ENCODE measurements at regions not wholly inside any gene's neighbourhood (a gene's known extent, or its start where the extent isn't known, plus 50 kb on each side); places are given as distances from the start of the nearest gene placed in this dataset.
"Not testable (repeated sequence)": the region's sequence is repeated elsewhere in the genome, so short reads cannot be mapped to it uniquely, and the experiment has no call there.

DNA sequence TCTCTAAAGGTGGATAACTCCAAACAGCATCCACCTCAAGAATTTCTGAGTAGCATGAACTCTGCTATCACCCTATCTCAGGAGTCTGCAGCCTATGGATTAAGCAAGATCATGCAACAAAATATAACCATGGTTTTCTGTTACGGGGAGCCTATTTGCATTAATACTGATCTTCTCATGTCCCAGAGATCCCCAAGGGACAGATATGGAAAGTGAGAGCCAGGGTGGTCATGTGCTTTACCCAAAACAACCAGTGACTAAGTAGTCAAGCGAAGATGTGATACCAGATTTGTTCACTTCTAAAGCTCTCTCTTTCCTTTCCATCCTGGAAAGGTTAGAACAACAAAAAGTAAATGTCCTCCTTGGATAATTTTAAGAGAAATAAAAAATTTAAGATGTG lies 125.1 kb downstream of the PRRX1 start:
- FAIRE-seq: no peak
- no peak for DNase-seq (ENCODE audit: insufficient read length, low spot score)

- FAIRE-seq (no peak), DNase-seq (ENCODE audit: insufficient read length, low spot score) (no peak)
Measured at GRCh38 chr1:170790175-170790574, 126.2 kb downstream of the PRRX1 start.

DNA sequence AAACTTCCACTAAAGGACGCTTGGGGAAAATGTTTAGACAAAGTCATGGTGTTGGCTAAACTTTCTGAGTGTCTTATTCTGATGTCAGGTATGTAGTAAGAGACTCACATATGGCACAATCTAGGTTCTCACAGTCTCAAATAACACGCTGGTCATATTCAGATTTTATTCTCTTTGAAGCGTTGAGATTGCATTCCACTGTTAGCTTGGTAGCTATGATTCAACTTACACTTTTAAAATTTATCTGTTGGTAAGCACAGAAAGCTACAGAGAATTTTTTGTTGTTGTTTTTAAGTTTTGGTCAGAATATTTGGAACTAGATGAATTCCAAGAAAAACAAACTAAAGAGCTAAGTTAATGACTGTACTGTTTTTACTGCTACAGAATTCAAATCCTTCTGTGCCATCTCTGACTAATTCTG lies 126.7 kb downstream of the PRRX1 start:
- DNase-seq (ENCODE audit: insufficient read length, low spot score): no peak
- no peak for FAIRE-seq

DNA sequence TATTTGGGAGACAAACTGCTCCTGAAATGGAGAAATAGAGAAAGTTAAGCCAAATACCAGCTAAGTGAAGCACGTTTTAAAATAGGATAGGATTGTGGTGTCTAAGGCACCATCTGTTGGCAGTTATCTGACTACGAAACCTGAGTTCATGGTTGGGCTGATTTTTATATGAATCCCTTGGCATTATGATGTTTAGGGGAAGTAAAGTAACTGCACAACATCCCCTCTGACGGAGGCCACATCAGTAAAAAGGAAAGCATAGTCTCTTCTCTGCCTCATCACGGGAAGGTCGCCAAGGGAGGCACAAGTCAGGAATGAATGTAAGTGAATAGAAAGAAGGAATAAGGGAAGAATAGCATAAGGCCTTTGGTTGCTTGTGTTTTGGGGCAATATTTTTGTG lies 128.0 kb downstream of the PRRX1 start:
- FAIRE-seq (no peak), DNase-seq (ENCODE audit: insufficient read length, low spot score) (no peak)

DNA sequence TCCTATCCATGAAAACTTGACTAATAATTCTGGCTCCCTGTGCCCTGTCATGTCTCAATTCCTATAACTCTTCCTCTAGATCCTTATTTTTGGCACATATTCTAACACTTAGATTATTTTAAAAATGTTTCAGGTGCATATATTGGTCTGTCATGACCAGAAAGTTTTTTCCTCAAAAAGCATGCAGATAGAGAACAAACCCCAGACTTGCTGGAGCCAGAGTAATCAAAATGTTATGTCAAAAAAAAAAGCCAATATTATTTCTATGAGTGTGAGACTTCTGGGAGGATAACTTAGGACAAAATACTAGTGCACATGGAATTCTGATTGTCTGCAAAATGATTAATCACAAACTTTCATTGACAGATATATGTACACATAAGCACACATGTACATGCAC lies 135.1 kb upstream of the MROH9 start:
- no peak for DNase-seq (ENCODE audit: insufficient read length, low spot score)
- no peak for FAIRE-seq

- FAIRE-seq (no peak), DNase-seq (ENCODE audit: insufficient read length, low spot score) (no peak)
Measured at GRCh38 chr1:170800812-170801211, 134.5 kb upstream of the MROH9 start.

GRCh38 chr1:170803711-170804110 lies 131.6 kb upstream of the MROH9 start:
- no peak for FAIRE-seq
- DNase-seq (ENCODE audit: insufficient read length, low spot score): no peak

DNA sequence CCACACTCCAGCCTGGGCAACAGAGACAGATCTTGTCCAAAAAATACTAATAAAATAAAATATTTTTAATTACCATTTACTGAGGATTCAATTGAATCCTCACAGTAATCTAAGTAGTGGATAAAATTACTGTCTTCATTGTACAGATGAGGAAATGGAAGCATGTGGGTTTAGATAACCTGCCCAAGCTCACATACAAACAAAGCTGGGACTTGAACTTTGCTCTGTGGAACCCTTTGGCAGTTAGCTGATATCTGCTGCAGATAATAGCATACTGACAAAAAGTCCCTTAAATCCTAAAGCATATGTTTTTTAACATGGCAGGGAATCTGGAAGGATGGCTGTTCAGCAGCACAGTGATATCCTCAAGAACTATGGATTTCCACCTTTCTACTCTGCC lies 130.9 kb upstream of the MROH9 start:
- no peak for DNase-seq (ENCODE audit: insufficient read length, low spot score)
- FAIRE-seq: no peak

- FAIRE-seq (no peak), DNase-seq (ENCODE audit: insufficient read length, low spot score) (no peak)
Measured at GRCh38 chr1:170804879-170805278, 130.5 kb upstream of the MROH9 start.

DNA sequence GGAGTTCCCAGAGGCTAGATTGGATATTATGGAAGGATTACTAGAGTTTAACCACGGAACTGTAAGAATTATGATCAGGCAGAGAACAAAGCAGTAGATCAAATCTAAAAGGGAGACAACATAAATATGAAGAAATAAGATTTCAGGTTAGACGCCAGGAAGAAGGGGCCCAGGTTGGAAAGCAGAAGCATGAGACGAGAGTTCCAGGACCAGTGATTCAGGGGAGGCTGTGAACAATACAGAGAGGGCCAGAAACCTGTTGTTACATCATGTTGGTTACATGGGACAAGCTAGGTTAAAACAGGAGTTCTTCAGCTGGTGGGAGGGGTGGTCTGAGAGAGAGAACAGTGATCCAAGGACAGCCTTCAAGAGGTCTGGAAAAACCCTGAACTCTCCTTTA lies 128.4 kb upstream of the MROH9 start:
- no peak for DNase-seq (ENCODE audit: insufficient read length, low spot score)
- no peak for FAIRE-seq

- no peak for DNase-seq (ENCODE audit: insufficient read length, low spot score)
- no peak for FAIRE-seq
Measured at GRCh38 chr1:170807432-170807831, 127.9 kb upstream of the MROH9 start.

DNA sequence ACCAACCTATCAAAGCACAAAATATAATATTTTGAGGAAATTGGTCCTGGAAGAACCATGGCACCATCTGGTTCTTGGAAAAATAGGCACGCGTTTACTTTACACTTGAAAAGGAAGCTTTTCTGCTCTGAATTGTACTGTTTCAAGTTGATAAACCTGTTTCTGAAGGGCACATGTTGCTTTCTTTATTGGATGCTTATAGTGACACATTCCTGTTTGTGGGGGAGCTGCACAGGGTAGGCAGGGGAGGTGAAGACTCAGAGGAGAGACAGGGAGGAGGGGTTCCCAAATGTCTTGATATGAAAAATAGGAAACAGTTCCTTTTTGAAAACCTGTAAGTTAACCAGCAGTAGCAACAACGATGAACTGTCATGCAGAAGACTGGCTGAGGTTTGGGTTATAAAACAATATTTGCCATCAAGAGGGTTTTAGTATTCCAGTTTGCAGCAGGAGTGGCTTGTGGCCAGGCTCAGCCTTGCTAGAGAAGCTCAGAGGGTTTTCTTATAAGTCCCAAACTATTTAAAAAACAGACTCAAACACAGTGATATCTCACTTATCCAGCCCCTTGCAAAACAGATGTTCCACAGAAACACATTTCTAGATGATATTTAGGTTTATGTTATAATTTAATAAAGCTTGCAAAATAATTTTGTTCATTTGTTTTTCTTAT lies 127.0 kb upstream of the MROH9 start:
- DNase-seq (ENCODE audit: insufficient read length, low spot score) (no peak), FAIRE-seq (no peak)

DNA sequence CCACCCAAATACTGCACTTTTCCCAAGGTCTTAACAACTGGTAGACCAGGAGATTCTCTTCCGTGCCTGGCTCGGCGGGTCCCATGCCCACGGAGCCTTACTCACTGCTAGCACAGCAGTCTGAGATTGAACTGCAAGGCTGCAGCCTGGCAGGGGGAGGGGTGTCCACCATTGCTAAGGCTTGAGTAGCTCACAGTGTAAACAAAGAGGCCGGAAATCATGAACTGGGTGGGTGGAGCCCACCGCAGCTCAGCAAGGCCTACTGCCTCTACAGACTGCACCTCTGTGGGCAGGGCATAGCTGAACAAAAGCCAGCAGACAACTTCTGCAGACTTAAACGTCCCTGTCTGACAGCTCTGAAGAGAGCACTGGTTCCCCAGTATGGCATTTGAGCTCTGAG lies 124.3 kb upstream of the MROH9 start:
- not testable (repeated sequence) for DNase-seq (ENCODE audit: insufficient read length, low spot score); FAIRE-seq

- FAIRE-seq (no peak), DNase-seq (ENCODE audit: insufficient read length, low spot score) (no peak)
Measured at GRCh38 chr1:170819781-170820180, 115.6 kb upstream of the MROH9 start.

GRCh38 chr1:170823120-170823519 lies 112.2 kb upstream of the MROH9 start:
- no peak for DNase-seq (ENCODE audit: insufficient read length, low spot score)
- FAIRE-seq: no peak

DNA sequence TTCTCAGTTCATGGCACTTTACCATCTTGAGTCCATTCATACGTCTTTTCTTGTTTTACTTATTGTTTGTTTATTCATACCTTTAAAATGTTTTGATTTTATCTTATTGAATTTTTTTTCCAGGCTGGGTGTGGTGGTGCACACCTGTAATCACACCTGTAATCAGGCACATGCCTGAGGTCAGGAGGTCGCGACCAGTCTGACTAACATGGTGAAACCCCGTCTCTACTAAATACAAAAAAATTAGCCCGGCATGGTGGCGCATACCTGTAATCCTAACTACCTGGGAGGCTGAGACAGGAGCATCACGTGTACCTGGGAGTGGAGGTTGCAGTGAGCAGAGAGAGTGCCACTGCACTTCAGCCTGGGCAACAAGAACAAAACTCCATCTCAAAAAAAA lies 104.1 kb upstream of the MROH9 start:
- FAIRE-seq: no peak

GRCh38 chr1:170836141-170836540 lies 99.2 kb upstream of the MROH9 start:
- no peak for FAIRE-seq
- DNase-seq (ENCODE audit: insufficient read length, low spot score): no peak

More for the DNA sequence above, 104.1 kb upstream of the MROH9 start:
- no peak for DNase-seq (ENCODE audit: insufficient read length, low spot score)

- no peak for DNase-seq (ENCODE audit: insufficient read length, low spot score)
- no peak for FAIRE-seq
Measured at GRCh38 chr1:170840371-170840770, 95.0 kb upstream of the MROH9 start.

DNA sequence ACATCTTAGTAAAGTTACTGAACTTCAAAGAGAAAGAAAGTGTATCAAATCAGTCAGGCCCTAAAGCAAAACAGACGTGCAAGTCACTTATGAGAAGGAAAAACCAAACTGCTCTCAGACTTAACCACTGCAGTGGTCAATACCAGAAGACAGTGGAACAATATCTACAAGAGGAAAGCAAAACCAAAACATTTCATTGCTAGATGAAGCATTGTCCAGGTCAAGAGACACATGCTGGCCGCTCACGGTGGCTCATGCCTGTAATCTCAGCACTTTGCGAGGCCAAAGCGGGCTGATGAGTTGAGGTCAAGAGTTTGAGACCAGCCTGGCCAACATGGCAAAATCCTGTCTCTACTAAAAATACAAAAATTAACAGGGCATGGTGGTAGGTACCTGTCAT lies 82.0 kb upstream of the MROH9 start:
- DNase-seq (ENCODE audit: insufficient read length, low spot score) (no peak), FAIRE-seq (no peak)

GRCh38 chr1:170853867-170854266 lies 81.5 kb upstream of the MROH9 start:
- no peak for FAIRE-seq

GRCh38 chr1:170854677-170855076 lies 80.7 kb upstream of the MROH9 start:
- FAIRE-seq: no peak
- no peak for DNase-seq (ENCODE audit: insufficient read length, low spot score)

More at GRCh38 chr1:170853867-170854266, 81.5 kb upstream of the MROH9 start:
- DNase-seq (ENCODE audit: insufficient read length, low spot score): no peak

GRCh38 chr1:170856455-170856854 lies 78.9 kb upstream of the MROH9 start:
- FAIRE-seq (no peak), DNase-seq (ENCODE audit: insufficient read length, low spot score) (no peak)

DNA sequence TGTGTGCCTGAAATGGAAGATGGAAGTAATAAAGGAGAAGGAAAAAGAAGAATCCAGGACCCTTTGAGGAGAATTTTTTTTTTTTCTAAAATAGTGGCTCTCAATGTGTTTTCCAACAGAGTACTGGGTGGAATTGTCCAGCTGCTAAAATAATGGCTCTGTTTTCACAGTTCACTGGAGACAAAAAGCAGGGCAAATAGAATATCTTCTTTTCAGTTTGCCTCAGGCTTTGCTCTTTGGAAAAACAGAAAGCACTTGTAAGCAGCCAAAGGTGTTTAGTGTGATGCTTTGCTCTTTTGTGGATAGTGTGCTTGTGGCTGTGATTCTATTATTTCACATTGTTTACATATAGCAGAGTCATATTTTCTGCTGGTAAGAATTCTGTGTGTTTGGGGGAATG lies 77.4 kb upstream of the MROH9 start:
- DNase-seq (ENCODE audit: insufficient read length, low spot score) (no peak), FAIRE-seq (no peak)
